ENCODE measurements at regions not wholly inside any gene's neighbourhood (a gene's known extent, or its start where the extent isn't known, plus 50 kb on each side); places are given as distances from the start of the nearest gene placed in this dataset.

DNA sequence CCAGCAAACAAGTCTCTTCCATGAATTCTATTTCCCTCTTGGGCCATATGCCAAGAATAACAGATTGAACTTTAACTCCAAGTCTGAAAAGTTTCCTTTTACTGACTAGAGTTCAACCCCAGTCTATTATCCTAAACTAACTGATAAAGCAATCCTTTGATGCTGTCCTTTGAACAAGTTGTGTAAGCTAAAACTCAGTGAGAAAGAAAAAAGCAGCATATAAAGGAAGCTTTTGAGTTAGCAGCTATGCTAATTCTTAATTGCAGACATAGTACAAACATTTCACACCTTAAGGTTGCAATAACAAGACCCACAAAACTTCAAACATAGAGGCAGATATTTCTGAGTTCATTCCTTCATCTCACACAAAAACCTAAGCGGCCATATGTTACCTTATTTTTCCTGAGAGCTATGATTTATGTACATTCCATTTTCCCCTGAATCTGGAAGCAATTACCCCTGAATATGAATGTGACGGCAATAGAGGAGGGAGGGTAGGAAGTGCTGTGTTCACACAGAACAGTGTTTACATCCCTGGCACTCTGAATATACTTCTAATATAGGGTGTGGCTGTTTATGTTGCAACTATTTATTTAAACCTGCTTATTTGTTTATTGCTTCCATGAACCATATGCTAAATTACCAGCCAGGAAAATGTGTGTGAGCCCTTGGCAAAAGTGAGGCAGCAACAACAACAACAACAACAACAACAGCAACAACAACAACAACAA lies 180.6 kb downstream of the IRS1 start:
- no peak for DNase-seq

DNA sequence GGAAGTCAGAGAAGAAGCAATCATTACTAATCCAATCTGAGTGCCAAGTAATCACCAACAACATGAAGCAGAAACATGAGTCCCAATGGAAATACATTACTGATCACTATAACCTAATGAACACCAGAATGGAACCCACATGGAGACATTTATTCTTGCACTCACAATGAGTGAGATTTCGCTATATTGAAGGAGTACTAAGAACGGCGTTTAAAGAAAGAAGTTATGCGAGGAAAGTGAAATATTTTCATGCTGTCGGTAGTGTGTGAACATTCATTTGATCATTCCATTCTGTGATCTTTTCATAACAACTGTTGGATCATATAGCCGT lies 181.1 kb downstream of the IRS1 start:
- no peak for DNase-seq

DNA sequence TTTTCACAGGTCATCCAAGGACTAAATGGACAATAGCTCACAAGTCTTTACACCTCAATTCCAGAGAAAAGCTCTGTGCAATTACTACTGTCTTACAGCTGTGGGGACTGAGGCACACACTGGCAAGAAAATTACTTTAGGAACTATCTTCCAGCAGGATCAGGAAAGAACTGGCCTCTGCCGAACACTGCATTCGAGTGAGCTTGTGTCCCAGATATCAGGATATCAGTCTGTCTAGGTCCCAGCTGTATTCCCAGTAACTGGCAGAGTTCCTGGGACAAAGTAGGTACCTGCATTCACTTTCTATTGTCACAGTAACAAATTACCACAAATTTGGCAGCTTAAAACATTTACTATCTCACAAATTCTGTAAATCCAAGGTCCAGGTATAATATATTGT lies 183.7 kb downstream of the IRS1 start:
- DNase-seq, result no peak

DNA sequence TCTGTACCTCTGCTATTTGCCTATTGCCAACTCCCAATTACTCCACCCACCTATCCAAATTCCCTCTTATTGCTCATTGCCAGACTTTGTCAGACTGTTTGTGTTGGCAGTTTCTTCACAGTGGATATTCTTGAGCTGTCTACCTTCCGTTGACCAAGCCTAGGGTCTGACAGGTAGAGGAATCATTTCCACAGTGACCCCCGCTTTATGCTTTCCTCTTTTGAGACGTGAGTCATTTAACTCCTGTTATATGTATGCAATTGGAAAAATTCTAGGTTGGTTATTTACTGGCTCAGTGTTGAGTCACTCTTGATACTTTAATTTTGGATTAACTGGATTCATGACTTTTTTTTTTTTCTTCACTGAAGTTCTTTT lies 187.7 kb downstream of the IRS1 start:
- no peak for DNase-seq

DNA sequence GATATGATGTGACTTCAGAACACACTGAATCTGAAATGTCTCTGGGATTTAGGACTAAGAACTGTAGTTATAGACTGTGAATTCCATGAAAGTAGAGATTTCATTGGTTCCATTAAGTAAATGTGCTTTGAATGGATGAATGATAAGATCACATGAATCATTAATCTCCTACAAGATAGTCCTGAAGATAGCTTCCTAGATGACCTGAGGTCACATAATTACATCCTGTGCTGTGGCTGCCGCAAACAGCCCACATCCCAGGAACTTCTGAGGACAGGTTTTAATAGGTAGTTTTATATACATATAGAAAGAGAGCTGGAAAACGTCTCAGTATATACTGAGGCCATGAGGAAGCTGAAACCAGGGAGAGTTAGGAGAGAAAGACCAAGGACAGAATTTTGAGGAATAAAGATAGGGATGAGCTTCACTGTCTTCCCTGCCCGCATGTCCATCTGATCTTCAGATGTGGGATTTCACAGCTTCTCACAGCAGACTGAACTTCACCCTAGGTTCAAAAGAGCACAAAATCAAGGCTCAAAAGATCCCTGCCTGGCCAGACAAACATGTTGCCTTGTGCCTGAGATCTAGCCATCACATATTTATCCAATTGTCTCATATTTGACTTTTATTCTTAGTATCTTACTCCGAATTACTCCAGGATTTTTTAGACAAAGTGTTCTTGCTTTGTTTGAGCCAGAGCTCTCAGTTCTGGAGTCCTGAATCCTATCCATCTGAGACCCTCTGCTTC lies 188.2 kb downstream of the IRS1 start:
- DNase-seq, result no peak

DNA sequence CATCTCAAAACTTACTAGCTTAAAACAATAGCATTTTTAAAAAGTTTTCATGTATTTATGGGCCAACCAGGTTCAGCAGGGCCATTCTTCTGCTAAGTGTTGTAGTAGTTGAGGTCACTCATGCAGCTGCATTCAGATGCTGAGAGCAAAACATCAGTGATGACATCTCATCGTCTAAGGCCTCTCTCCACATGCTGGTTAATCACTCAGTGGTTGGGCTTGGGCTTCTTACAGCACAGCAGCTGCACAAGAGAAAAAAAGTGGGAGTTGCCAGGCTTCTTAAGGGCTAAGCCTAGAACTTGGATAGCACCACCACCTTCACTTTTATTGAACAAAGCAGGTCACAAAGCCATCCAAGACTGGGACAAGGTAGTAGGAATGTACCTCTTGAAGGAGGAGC lies 190.3 kb downstream of the IRS1 start:
- no peak for DNase-seq

DNA sequence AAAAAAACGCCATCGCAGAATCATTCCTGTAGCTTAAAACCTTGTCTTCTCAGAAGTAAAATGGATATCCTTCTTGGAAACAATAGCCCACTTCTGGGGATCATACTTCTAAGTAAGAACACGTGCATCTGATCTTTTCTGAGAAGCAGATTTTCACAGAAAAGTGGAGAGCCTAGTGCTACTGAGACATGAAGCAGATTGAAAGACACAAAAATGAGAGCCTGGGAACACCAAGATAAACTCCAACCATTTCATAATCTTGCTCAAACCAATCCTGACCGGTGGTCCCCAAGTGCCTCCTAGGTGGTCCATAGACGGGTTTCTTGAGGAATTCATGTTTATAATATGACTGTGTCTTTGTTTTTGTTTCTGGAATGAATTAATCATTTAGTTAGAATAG lies 191.2 kb downstream of the IRS1 start:
- no peak for DNase-seq

DNA sequence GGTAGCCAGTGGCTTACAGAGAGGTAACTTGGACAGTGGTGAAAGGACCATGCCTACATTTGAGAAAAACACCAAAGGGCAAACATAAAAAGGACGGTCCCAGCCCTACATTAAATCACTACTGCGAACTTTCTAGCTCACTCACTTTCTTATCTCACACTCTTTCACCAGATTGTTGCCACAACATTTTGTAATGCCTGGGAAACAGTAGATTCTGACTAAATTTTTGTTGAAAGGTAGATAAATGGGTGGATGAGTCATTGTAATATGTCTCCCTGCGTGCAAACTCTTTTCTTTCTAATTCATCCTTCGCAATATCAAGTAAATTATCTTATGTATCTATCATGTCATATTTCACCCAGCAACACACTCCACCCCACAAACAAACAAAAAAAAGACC lies 192.2 kb downstream of the IRS1 start:
- no peak for DNase-seq

DNA sequence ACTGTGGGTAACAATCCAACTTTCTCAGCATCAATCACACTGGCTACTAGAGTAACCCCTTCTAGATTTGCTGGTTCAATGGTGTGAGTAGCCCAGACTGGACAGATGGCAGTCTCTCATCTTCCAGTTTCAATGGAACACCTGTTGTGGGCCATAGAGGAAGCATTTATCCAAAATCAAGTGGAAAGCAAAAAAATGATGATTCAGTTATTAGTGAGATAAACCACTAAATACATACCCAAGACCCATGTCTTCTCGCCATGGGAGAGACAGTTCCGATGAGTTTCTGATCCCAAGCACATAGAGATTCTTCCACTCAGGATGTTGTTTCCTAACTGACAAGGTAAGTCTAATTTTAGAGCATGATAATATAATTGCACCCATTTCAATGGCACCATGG lies 194.0 kb downstream of the IRS1 start:
- no peak for DNase-seq

DNA sequence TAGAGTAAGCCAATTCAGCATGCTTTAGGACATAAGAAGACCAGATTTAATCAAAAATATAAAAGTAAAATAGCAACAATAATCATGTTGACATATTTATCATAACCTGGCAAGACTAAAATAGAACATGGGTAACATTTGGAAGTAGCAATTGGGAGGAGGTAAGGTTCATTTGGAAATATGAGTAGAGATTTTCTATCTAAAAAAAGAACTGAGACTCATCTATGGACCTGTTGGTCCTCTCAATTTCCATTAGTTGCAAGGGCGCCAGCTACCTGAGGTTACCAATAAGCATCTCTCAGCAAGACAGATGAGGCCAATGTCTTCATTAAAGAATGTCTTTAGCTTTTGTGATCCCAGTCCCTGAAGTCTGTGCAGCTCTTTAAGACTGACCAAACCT lies 196.0 kb downstream of the IRS1 start:
- no peak for DNase-seq

DNA sequence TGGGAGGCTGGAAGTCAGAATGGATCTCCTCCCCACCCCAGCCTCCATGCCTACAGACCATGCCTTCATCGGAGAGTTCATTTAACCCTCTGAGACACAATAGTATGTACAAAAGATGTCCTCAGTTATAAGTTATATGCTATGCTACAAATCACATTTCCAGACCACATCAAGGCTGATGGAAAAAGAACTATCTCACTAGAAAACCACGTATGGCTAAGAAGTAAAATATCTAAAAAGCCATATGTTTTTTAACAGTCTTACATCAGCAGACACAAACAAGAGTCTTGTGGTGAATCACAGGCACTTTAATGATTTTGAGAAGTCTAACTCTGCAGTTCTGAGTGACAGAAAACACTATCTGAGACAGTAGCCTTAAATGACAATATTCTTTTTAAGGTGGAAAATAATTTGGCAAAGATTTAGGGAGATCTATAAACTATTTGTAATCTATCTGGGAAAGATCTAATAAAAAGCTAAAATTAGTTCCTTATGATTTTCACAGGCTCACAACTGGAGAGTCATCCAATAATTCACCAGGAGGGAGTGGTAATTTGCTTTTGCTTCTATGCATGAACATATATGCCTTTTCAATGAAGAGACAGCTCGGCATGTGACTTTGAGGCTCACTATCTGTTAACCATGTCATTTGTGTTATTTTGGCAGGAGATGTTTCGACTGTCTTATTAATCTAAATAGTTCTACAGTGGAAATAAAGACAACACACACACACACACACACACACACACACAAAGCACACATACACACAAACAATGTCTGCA lies 197.5 kb downstream of the IRS1 start:
- DNase-seq, result no peak

DNA sequence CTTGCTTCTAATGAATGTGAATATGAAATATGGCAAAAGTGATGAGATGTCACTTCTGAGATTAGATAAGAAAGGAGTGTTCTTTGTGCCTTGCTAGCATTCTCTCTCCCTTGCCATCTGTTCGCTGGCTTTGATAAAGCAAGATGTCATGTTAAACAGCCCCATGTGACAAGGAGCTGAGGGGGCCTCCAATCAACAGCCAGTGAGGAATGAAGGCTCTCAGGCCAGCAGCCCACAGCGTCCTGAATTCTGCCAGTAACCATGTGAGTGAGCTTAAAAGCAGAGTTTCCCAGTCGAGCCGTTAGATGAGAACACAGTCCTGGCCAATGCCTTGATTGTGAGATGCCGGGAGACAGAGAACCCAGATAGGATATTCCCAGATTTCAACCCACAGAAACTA lies 198.8 kb downstream of the IRS1 start:
- no peak for DNase-seq

DNA sequence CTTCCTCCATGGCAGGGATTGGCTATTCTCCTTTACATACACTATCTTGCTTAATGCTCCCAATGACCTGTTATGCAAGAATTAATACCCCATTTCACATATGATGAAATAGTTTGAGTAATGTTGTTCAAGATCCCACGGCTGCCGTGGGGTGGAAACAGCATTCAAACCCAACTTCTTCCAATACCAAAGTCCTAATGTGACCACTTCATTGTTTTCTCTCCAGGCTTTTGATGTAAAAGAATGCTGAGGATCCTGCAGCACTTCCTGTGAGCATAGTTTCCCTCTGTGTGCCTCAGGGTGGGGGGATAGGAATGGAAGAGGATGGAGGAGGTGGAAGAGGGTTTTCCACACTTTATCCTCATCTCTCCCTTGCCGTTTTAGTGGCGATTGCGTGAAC lies 199.4 kb downstream of the IRS1 start:
- DNase-seq, result no peak

DNA sequence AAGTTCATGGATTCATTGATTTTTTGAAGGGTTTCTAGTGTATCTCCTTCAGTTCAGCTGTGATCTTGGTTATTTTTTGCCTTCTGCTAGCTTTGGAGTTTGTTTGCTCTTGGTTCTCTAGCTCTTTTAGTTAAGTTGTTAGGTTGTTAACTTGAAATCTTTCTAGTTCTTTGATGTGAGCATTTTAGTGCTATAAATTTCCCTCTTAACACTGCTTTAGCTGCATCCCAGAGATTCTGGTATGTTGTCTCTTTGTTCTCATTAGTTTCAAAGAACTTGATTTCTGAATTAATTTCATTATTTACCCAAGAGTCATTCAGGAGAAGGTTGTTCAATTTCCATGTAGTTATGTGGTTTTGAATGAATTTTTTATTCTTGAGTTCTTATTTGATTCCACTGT lies 210.6 kb downstream of the IRS1 start:
- no peak for DNase-seq

DNA sequence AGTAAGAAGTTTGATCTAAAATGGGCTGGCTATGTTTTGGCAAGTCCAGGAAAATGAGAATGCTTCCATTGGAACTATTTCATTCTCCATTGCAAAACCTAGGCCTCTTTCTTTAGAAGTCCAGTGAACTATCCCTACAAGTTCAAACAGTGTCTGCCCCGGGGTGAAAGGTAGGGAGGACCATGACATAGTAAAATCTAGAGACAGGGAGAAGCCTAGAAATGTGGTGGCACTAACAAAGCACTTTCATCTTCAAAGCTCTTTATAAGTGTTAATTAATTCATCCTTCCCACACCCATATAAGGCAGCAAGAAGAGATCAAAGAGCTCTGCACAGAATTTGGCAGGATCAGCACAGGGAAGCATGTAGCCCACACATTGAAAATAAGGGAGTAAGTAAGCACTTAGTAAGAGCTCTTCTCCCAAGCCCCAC lies 214.5 kb downstream of the IRS1 start:
- DNase-seq, result no peak

DNA sequence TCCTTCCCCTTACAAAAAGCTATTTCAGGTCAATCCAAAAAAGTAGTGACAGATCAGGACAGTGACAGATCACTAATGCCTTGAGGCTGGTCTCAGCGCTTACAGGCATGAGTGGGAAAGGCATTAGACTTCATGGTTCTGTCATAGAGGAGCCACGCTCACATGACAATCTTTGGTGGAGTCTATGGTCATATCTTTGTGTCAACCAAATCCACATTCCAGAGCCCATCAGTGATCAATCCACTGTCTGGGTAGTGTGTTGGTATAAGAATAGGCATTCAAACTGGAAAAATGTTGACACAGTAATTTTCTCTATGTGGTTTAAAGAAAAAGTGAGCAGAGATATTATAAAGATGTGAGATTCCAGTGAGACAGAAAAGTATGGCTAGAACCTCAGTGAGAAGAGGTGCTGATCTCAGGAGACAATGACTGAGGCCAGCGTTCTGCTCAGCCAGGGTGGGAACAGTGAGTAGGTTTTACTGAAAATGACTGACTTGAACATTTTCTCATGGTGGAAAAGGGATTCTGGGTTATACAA lies 215.0 kb downstream of the IRS1 start:
- DNase-seq, result no peak

DNA sequence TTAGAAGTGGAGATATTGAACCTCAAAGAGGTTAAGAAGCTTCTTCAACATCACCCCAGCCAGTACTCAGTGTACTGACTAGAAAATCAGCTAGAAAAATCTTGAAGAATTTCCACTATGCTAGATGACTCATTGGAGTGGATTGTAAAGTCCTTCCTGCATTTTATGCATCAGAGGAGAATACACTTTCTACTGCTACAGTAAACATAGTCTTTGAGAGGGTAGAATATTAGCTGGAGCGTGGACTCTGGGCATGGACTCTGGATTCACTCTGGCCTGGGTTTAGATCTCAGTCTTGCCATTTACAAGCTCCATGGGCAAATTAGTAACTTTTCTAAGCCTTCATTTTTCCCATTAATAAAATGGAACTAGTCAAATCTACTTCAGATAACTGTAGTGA lies 215.9 kb downstream of the IRS1 start:
- no peak for DNase-seq

DNA sequence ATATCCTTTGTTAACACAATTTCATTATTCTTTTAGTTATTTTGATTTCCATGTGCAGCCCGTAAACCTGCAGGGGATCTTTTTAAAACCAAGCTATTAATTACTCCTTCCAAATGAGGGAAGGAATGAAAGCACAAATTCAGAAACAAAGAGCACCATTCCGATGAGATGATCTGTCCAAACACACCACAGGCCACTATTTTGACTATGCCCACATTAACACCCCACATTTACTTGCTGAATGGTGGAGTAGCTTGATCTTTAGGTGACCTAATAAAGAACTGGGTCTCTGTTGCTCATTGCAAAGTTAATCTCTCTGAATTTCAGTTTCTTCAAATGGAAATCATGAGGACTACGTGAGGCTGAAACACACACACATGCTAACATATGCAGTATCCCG lies 218.0 kb downstream of the IRS1 start:
- no peak for DNase-seq

DNA sequence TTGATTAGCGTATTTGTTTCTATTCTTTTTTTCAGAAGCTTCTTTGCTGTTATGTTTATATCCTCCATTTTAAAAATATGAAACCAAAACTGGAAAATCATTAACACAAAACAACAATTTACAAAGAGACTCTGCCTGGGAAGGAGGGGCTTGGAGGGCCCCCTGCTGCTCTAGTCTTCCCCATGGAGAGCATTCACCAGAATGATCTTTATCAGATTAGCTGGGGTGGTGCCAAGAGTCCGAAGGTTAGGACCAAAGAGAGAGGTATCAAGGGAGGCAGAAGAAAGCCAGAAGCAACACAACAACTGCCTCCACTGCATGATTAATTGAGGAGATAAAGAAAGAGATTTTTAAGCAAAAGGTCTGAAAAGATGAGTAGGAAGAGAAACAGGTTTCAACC lies 218.6 kb downstream of the IRS1 start:
- no peak for DNase-seq

DNA sequence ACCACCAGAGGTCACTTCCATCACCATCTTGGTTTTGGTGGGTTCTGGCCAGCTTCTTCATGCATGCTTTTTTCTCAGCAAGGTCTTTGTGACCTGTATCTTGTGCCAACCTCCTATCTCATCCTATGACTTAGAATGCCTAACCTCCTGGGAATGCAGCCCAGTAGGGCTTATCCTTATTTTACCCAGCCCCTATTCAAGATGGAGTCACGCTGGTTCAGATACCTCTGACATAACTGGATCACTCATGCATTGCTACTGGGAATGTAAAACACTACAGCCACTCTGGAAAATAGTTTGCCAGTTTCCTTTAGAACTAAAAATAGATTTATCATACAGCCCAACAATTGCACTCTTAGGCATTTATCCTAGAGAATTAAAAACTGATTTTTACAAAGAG lies 219.2 kb downstream of the IRS1 start:
- DNase-seq, result no peak

DNA sequence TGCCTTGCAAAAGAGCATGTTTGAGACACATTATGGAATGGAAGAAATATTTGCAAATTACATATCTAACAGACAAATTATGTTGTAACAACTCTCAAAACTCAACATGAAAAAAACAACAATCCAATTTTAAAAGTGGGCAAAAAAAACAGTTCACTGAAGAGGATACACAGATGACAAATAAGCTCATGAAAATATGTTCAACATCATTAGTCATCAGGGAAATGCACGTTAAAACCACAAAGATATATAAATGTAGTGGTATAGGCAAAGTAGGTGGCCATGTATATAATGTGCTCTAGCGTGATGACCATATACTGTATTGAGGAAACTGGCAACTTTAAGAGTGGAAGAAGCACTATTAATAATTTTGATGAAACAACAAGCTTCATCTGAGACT lies 220.1 kb downstream of the IRS1 start:
- DNase-seq, result no peak

DNA sequence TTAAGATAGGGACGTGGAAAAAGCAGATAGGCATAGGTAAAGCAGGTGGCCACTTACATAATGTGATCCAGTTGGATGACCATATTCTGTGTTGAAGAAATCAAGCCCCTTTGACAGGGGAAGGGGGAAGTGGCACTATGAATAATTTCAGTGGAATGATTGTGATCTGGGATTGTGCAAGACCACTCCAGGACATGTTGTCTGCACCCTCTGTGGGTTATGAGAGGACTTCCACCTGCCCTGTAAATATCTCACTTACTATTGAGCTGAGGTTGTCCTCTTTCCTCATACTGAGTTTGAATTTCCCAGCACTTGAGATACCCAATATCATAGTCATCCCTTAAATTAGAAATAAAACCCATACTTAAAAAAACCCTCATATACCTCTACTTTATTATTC lies 220.7 kb downstream of the IRS1 start:
- DNase-seq, result no peak

DNA sequence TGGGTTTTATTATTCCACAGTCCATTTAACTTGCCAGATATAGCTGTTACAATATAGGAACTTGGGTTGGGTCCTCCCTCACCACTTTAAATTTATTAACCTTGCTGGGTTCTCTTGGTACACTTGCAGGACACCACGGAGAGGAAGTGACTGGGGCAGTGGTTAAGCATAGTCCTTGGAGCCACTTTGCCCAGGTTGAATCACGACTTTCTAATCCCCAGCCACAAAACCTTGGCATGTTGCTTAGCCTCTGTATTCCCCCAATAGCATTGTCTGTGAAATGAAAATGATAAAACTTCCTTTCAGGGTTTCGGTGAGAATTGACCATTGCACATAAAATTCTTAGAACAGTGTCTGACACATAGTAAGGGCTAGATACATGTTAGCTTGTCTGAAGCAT lies 221.2 kb downstream of the IRS1 start:
- no peak for DNase-seq

DNA sequence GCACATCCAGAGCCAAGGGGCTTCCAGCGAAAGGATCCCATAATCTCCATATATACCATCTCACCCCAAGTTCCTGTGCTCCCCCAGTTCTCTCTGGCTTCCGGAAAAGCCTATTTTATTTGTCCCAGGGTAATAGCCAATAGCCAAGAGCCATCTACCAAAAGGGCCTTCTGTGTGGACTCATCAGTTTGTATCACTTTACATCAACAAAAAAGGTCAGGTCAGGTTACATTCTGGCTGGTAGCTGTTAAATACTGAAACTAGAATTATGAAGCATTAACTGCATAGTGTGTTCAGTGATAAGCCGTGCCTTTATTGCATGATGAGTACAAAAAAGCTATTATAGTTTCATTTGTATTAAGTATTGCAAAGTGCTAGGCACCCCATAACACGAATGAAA lies 223.7 kb downstream of the IRS1 start:
- no peak for DNase-seq

All from activated effector memory CD4-positive, alpha-beta T cell treated with Interleukin-2 at 50 U/mL for 16 hours (primary cell).